Activated naive CD8-positive, alpha-beta T cell treated with anti-CD3 and anti-CD28 coated beads, Interleukin-2, amount 10 ng/mL, durations not matched to agents 7 days and 5 days (primary cell): ENCODE measurements at regions not wholly inside any gene's neighbourhood (a gene's known extent, or its start where the extent isn't known, plus 50 kb on each side); places are given as distances from the start of the nearest gene placed in this dataset.

Source experiments
- ATAC-seq: fragments of 150-1000 bp; cut with Tn5 transposase; one replicate; pipeline ENCODE4 v1.10.0; 2021; ENCODE audit warnings: low read depth, moderate library complexity
- POLR2A ChIA-PET: fragments of 350-600 bp; sonication (Branson Sonifier 250); formaldehyde crosslinking; loops from one replicate; lab custom pipeline; 2021; ENCODE audit warnings: antibody characterized with exemption; lab: Charles Lee
- DNase-seq: peaks from one replicate; pipeline ENCODE4 v3.0.0; 2021
- H3K27ac Mint-ChIP-seq: one replicate; pipeline ENCODE4 v1.8.0; 2022; ENCODE audit warnings: mild to moderate bottlenecking, mixed read lengths
- H3K27me3 Mint-ChIP-seq: one replicate; pipeline ENCODE4 v1.8.0; 2022; ENCODE audit warnings: mild to moderate bottlenecking, moderate library complexity, mixed read lengths
- H3K36me3 Mint-ChIP-seq: one replicate; pipeline ENCODE4 v1.8.0; 2021; ENCODE audit warnings: mild to moderate bottlenecking, mixed read lengths
- H3K4me1 Mint-ChIP-seq: one replicate; pipeline ENCODE4 v1.8.0; 2021; ENCODE audit warnings: mixed read lengths
- H3K4me3 Mint-ChIP-seq: one replicate; pipeline ENCODE4 v1.8.0; 2022; ENCODE audit warnings: mild to moderate bottlenecking, moderate library complexity, mixed read lengths
- H3K9me3 Mint-ChIP-seq: one replicate; pipeline ENCODE4 v1.8.0; 2021; ENCODE audit warnings: mixed read lengths

DNA sequence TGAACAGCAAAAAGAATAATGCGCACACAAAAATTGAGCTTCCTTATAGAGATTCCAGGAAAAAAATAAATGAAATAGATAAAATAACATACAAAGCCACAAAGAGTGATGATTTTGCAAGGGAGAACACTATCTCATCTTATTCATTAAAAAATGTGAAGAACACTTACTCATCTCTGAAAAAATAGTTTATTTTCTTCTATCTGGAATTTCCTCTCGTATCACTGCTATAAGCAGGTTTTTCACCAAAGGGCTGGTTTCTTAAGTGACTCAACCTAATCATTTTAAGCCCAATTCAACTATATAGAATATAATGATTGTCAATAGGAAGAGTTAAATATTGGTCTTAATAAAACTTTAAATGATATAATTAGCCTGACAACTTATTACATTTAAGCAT lies 504.9 kb downstream of the NR2F1-AS1 start:
- Mint-ChIP-seq H3K36me3 (no peaks in the 10 kb centered on the region), H3K27ac (no peak overlapping the region), H3K9me3 (no peaks in the 10 kb centered on the region), H3K4me1 (no peaks in the 10 kb centered on the region), H3K27me3 (no peaks in the 10 kb centered on the region), H3K4me3 (no peak overlapping the region)
- DNase-seq (no peak), ATAC-seq (no peak)
- POLR2A ChIA-PET = no interaction called here

GRCh38 chr5:93073547-93073946 lies 507.5 kb downstream of the NR2F1-AS1 start:
- POLR2A ChIA-PET = no interaction called here
- Mint-ChIP-seq H3K36me3 (no peaks in the 10 kb centered on the region), H3K27me3 (no peaks in the 10 kb centered on the region), H3K9me3 (no peaks in the 10 kb centered on the region), H3K27ac (no peak overlapping the region), H3K4me3 (no peak overlapping the region), H3K4me1 (no peaks in the 10 kb centered on the region)
- no peak for ATAC-seq
- DNase-seq = no peak

GRCh38 chr5:93072831-93073459 lies 508.1 kb downstream of the NR2F1-AS1 start:
- Mint-ChIP-seq H3K27ac (no peak overlapping the region), H3K4me1 (no peaks in the 10 kb centered on the region), H3K27me3 (no peaks in the 10 kb centered on the region), H3K4me3 (no peak overlapping the region), H3K9me3 (no peaks in the 10 kb centered on the region), H3K36me3 (no peaks in the 10 kb centered on the region)
- ATAC-seq (no peak), DNase-seq (no peak)
- POLR2A ChIA-PET = no interaction called here

GRCh38 chr5:93071710-93072109 lies 509.3 kb downstream of the NR2F1-AS1 start:
- DNase-seq = no peak
- H3K27ac Mint-ChIP-seq = no peak overlapping the region
- POLR2A ChIA-PET = no interaction called here
- H3K4me1 Mint-ChIP-seq = no peaks in the 10 kb centered on the region
- ATAC-seq = no peak
- H3K9me3 Mint-ChIP-seq = no peaks in the 10 kb centered on the region
- H3K27me3 Mint-ChIP-seq = no peaks in the 10 kb centered on the region
- H3K4me3 Mint-ChIP-seq = no peak overlapping the region
- no peaks in the 10 kb centered on the region for H3K36me3 Mint-ChIP-seq

DNA sequence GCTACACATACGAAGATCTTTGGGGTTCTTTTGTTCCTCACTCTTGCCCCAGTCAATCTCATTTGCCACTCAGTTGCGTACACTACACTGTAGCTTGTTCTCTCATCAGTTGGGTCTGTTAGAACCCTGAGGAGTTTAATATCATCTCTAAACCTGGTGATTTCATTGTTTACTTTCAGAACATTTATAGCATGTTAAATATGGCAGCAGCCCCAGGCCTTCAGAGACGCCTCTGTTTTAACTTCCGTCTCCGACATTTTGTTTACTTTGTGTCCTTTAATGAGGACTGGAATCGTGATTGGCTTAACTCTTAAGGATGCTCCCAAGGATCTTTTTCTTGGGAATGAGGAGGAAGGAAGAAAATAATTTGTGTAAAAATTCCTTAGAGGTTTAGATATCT lies 510.1 kb downstream of the NR2F1-AS1 start:
- ATAC-seq = no peak
- Mint-ChIP-seq H3K4me3 (no peak overlapping the region), H3K4me1 (no peaks in the 10 kb centered on the region)

DNA sequence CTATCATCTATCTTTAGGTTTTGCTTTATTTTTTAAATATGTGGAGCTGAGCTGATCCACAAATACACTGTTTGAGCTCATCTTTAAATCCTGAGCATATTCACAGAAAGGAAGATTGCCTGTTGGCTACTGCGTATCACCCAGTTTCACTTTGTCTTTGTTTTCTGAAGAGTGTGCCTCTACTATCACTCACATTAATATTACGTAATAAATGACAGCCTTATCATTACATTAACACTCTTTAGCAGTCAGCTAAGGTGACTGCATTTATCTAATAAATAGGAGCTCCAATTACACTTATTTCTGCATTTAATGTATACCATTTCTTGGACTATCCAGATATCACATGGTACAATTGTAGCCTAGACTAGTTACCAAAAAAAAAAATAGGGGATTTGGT lies 511.7 kb downstream of the NR2F1-AS1 start:
- no peaks in the 10 kb centered on the region for H3K27me3 Mint-ChIP-seq
- no peaks in the 10 kb centered on the region for H3K36me3 Mint-ChIP-seq
- no peak for DNase-seq
- POLR2A ChIA-PET = no interaction called here
- no peaks in the 10 kb centered on the region for H3K4me1 Mint-ChIP-seq
- no peaks in the 10 kb centered on the region for H3K9me3 Mint-ChIP-seq
- no peak overlapping the region for H3K4me3 Mint-ChIP-seq
- ATAC-seq = no peak
- H3K27ac Mint-ChIP-seq = no peak overlapping the region

More for the DNA sequence above, 510.1 kb downstream of the NR2F1-AS1 start:
- POLR2A ChIA-PET = no interaction called here
- no peaks in the 10 kb centered on the region for H3K9me3 Mint-ChIP-seq
- H3K27me3 Mint-ChIP-seq = no peaks in the 10 kb centered on the region
- no peak for DNase-seq
- no peak overlapping the region for H3K27ac Mint-ChIP-seq
- H3K36me3 Mint-ChIP-seq = no peaks in the 10 kb centered on the region

DNA sequence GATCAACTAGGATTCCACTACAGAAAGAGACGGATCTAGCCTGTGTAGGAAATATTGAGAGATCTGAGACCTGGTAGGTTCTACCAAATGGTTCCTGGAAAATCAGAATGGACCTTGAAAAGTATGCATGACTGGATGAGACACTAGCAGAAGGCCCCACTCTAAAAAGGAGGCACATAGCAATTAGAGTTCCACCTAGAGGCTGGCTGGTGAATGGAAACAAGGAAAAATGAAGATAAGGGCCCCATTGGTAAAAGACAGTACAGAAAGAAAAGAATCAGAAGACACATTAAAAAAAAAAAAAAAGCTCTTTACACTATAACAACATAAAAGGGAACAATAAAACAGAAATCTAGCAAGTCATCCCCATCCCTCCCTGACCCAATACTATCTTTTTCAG lies 518.5 kb downstream of the NR2F1-AS1 start:
- Mint-ChIP-seq H3K36me3 (no peaks in the 10 kb centered on the region), H3K4me1 (no peaks in the 10 kb centered on the region), H3K9me3 (no peaks in the 10 kb centered on the region), H3K4me3 (no peak overlapping the region), H3K27ac (no peak overlapping the region), H3K27me3 (no peaks in the 10 kb centered on the region)
- DNase-seq (no peak), ATAC-seq (no peak)
- POLR2A ChIA-PET = no interaction called here

DNA sequence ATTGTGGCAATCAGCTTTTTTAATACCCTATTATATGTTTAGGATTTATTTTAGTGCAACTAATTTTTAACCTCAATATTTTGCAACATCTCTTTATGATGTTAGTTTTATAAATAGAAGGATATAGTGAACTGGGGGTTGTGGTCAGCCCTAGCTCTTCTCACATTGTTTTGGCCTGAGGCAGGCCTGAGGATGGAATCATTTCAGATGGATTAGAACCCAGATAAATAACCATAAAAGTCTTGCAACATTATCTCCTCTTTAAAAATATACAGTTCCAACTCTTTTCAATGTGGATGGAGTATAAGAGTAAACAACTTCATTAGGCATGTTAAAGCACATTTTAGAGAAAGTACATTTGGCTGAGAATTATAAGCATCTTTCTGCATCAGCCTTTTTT lies 522.7 kb downstream of the NR2F1-AS1 start:
- Mint-ChIP-seq H3K36me3 (no peaks in the 10 kb centered on the region), H3K27ac (no peak overlapping the region), H3K27me3 (no peaks in the 10 kb centered on the region), H3K4me3 (no peak overlapping the region), H3K9me3 (no peaks in the 10 kb centered on the region), H3K4me1 (no peaks in the 10 kb centered on the region)
- no peak for DNase-seq
- POLR2A ChIA-PET = no interaction called here
- no peak for ATAC-seq

DNA sequence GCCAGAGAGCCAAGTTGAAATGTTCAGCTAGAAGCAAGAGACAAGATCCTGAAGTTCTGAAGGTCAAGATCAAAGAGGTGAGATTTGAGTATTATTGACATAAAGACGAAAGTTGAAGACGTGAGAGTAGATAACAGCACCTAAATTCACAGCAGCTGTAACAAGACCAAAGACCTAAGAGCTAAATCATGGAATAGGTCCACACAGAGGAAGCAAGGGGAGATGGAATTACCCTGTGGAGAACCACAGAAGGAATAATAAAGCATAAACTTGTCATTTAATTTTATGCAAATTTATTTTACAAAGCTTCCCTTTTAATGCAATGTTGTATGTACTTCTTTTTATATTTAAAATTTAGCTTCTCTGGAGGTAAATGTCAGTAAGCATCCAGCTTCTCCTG lies 523.7 kb downstream of the NR2F1-AS1 start:
- no peak for ATAC-seq
- POLR2A ChIA-PET = no interaction called here
- Mint-ChIP-seq H3K4me1 (no peaks in the 10 kb centered on the region), H3K36me3 (no peaks in the 10 kb centered on the region), H3K9me3 (no peaks in the 10 kb centered on the region), H3K27ac (no peak overlapping the region), H3K27me3 (no peaks in the 10 kb centered on the region), H3K4me3 (no peak overlapping the region)
- no peak for DNase-seq

- POLR2A ChIA-PET = no interaction called here
- no peaks in the 10 kb centered on the region for H3K36me3 Mint-ChIP-seq
Observed at GRCh38 chr5:93055971-93056370, 525.0 kb downstream of the NR2F1-AS1 start.

GRCh38 chr5:93055561-93055960 lies 525.5 kb downstream of the NR2F1-AS1 start:
- Mint-ChIP-seq H3K27ac (no peak overlapping the region), H3K4me1 (no peaks in the 10 kb centered on the region), H3K9me3 (no peaks in the 10 kb centered on the region), H3K27me3 (no peaks in the 10 kb centered on the region), H3K4me3 (no peak overlapping the region), H3K36me3 (no peaks in the 10 kb centered on the region)
- DNase-seq (no peak), ATAC-seq (no peak)
- POLR2A ChIA-PET = no interaction called here

More at GRCh38 chr5:93055971-93056370, 525.0 kb downstream of the NR2F1-AS1 start:
- H3K4me1 Mint-ChIP-seq = no peaks in the 10 kb centered on the region
- H3K27ac Mint-ChIP-seq = no peak overlapping the region
- DNase-seq (no peak), ATAC-seq (no peak)
- H3K4me3 Mint-ChIP-seq = no peak overlapping the region
- no peaks in the 10 kb centered on the region for H3K9me3 Mint-ChIP-seq
- H3K27me3 Mint-ChIP-seq = no peaks in the 10 kb centered on the region

DNA sequence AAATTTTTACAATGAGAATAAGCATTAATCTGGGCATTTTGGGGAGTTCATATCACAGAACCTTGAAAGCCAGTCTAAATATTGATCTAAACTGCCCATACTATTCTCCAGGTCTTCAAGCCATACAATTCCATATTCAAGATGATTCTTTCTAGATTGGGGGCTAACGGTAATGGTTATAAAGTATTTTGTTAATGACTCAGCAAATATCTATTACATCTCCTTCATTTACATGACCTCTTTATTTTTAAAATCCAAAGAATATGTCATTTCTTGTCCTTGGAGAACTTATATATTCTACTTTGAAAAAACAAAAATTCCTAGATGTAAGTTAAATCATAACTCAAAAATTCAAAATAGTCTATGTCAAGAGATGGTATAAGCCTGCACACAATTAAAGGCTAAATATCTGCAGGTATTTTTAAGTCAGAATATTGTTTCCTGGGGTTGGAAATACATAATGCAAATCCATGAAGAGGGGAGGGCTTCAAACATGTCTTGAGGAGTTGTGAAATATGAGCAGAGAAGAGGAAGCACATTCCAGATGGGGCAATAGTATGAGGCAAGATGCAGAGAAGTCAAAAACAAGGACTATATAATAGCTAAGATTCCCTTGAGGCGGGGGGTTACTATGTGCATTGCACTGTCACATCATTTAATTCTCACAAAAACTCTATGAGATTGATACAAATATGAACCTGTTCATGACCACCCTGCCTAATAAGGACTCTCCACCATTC lies 526.4 kb downstream of the NR2F1-AS1 start:
- Mint-ChIP-seq H3K27ac (no peak overlapping the region), H3K4me3 (no peak overlapping the region), H3K36me3 (no peaks in the 10 kb centered on the region), H3K9me3 (no peaks in the 10 kb centered on the region), H3K4me1 (no peaks in the 10 kb centered on the region), H3K27me3 (no peaks in the 10 kb centered on the region)
- ATAC-seq = no peak
- POLR2A ChIA-PET = no interaction called here
- no peak for DNase-seq

DNA sequence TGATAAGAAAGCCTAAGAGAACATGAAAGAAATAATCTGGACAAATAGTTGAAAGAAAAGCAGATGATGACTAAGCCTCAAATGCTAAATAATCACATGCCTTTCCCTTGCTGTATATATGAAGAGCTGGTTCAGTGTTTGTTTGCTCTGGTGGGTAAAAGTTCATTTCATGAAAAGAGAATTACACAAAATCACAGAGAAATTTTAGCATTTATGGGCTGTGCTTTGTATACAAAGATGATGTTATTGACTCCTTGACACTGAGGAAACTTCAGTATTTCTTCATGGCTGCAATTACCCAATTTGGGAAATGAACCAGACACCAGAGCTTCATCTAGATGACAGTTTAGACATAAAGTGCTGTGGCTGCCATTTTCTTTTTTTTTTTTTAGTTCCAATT lies 527.2 kb downstream of the NR2F1-AS1 start:
- Mint-ChIP-seq H3K9me3 (no peaks in the 10 kb centered on the region), H3K27ac (no peak overlapping the region), H3K36me3 (no peaks in the 10 kb centered on the region), H3K27me3 (no peaks in the 10 kb centered on the region), H3K4me1 (no peaks in the 10 kb centered on the region), H3K4me3 (no peak overlapping the region)
- DNase-seq (no peak), ATAC-seq (no peak)
- POLR2A ChIA-PET = no interaction called here

DNA sequence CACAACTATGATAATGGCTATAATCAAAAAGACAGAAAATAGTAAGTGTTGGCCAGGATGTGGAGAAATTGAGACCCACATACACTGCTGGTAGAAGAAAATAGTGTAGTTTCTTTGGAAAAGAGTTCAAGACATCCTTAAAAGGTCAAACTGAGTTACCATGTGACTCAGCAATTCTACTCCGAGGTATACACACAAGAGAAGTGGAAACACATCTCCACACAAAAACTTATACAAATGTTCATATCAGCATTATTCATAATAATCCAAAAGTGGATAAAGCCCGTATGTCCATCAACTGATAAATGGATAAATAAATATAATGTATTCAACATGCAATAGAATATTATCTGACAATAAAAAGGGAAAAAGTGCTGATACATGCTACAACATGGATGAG lies 532.2 kb downstream of the NR2F1-AS1 start:
- ATAC-seq (no peak), DNase-seq (no peak)
- no peaks in the 10 kb centered on the region for H3K27me3 Mint-ChIP-seq
- no peaks in the 10 kb centered on the region for H3K4me1 Mint-ChIP-seq
- no peak overlapping the region for H3K27ac Mint-ChIP-seq
- no peak overlapping the region for H3K4me3 Mint-ChIP-seq
- POLR2A ChIA-PET = no interaction called here
- no peaks in the 10 kb centered on the region for H3K9me3 Mint-ChIP-seq
- no peaks in the 10 kb centered on the region for H3K36me3 Mint-ChIP-seq
